Pancreas (tissue), 10 donors: ENCODE measurements at regions not wholly inside any gene's neighbourhood (a gene's known extent, or its start where the extent isn't known, plus 50 kb on each side); places are given as distances from the start of the nearest gene placed in this dataset.

Experiments used
- ATAC-seq, 4 donors: fragments of 200-7000 bp; cut with Tn5 transposase; one replicate each; pipeline versions ENCODE4 v1.8.0 to v1.9.1; 2020; ENCODE audit warnings: mild to moderate bottlenecking in 4 of 4, moderate library complexity in 4 of 4
- DNase-seq, 6 donors: peaks; one replicate each; pipeline ENCODE4 v3.0.0-alpha.2; 2020
- FAIRE-seq: peaks from 2 replicates; lab custom pipeline; 2012; peaks lifted over from hg19 to GRCh38; lab: Jason Lieb, UNC
- H3K27ac ChIP-seq, 4 donors: fragments of 200-600 bp; sonication (generic); 1 replicate in 3 of 4; 2 replicates in 1 of 4; pipeline versions ENCODE4 v1.5.0 to v1.8.0; 2020
- H3K27me3 ChIP-seq, 4 donors: fragments of 200-600 bp; one replicate each; pipeline ENCODE4 v1.8.0; 2021
- H3K36me3 ChIP-seq, 3 donors: fragments of 200-600 bp; sonication (generic) in 1 of 3; one replicate each; pipeline versions ENCODE4 v1.5.0 to v1.8.0; 2020 to 2021
- H3K4me1 ChIP-seq, 3 donors: fragments of 200-600 bp; one replicate each; pipeline ENCODE4 v1.8.0; 2021
- H3K4me3 ChIP-seq, 4 donors: fragments of 200-600 bp; sonication (generic) in 2 of 4; one replicate each; pipeline versions ENCODE4 v1.5.0 to v1.8.0; 2020 to 2021
- H3K9me3 ChIP-seq, 4 donors: fragments of 200-600 bp; one replicate each; pipeline ENCODE4 v1.8.0; 2021
- CTCF ChIP-seq, 4 donors: fragments of 200-600 bp; sonication (generic) in 3 of 4; IDR thresholded peaks; one replicate each; pipeline versions ENCODE4 v1.5.0 to v1.8.0; 2021; ENCODE audit warnings: antibody characterized with exemption in 4 of 4
- WGBS, 2 donors: extraction: QIAGEN DNeasy Blood & Tissue Kit; methylation state at CpG; one replicate each; pipeline ENCODE4 v1.1.7; 2013; 5-methylcytosine and 5-hydroxymethylcytosine counted together
- intact Hi-C, 3 donors: fragments of 100-400 bp; cut with DNase I; formaldehyde crosslinking; loops; one replicate each; pipeline versions ENCODE4 v1.11.1 to v1.14.2; 2022
- donor health status: healthy with polysubstance abuse.
- donor health status: DM: no; HTN: no; CAD: no; lungs with moderate emphysema.
- donor health status: DM: no; HTN: no; CAD: no.
- donor health status: control.
- donor health status: control.
- donor health status: Bipolar disorder and iron deficiency.
- donor health status: DM: yes; HTN: yes; CAD: no.
- donor health status: DM: no; HTN: no; CAD: no.
- donor health status: DM: no; HTN: no; CAD: no.
- donor health status: DM: yes; HTN: yes; CAD: no.

GRCh38 chr15:91473894-91474545 is 374.0 kb downstream of the SV2B start:
- intact Hi-C loops = no loop called here
- no peaks in the 10 kb centered on the region for H3K9me3 ChIP-seq
- no peaks in the 10 kb centered on the region for H3K27me3 ChIP-seq
- DNase-seq (no peak), ATAC-seq (no peak), FAIRE-seq (no peak)
- 37 to 41% methylated on average over 3 of the region's 3 CpGs for WGBS, 2 donors
- H3K27ac ChIP-seq = no peak overlapping the region
- H3K36me3 ChIP-seq = no peaks in the 10 kb centered on the region
- H3K4me3 ChIP-seq = no peak overlapping the region
- TF ChIP-seq CTCF (IDR thresholded peaks at IDR 0.05) = no peak
- no peaks in the 10 kb centered on the region for H3K4me1 ChIP-seq

GRCh38 chr15:91476861-91477260 is 376.6 kb upstream of the SLCO3A1 start:
- TF ChIP-seq CTCF (IDR thresholded peaks at IDR 0.05) = no peak
- FAIRE-seq (no peak), DNase-seq (no peak), ATAC-seq (no peak)
- Histone ChIP-seq H3K4me3 (no peak overlapping the region), H3K4me1 (no peaks in the 10 kb centered on the region), H3K27ac (no peak overlapping the region), H3K9me3 (no peaks in the 10 kb centered on the region), H3K36me3 (no peaks in the 10 kb centered on the region), H3K27me3 (no peaks in the 10 kb centered on the region)
- 70 to 81% methylated on average over 5 of the region's 5 CpGs for WGBS, 2 donors
- intact Hi-C loops = no loop called here

GRCh38 chr15:91478717-91479191 is 374.8 kb upstream of the SLCO3A1 start:
- no peak for ATAC-seq
- intact Hi-C loops = no loop called here

GRCh38 chr15:91480426-91480825 is 373.1 kb upstream of the SLCO3A1 start:
- ATAC-seq = no peak
- Histone ChIP-seq H3K36me3 (no peaks in the 10 kb centered on the region), H3K4me3 (no peak overlapping the region), H3K4me1 (no peaks in the 10 kb centered on the region), H3K27ac (no peak overlapping the region), H3K9me3 (no peaks in the 10 kb centered on the region), H3K27me3 (no peaks in the 10 kb centered on the region)
- 80 to 83% methylated on average over 4 of the region's 4 CpGs for WGBS, 2 donors
- no peak for TF ChIP-seq CTCF (IDR thresholded peaks at IDR 0.05)
- FAIRE-seq = no peak
- no peak for DNase-seq
- intact Hi-C loops = no loop called here

More at GRCh38 chr15:91478717-91479191, 374.8 kb upstream of the SLCO3A1 start:
- DNase-seq (no peak), FAIRE-seq (no peak)
- H3K9me3 ChIP-seq = no peaks in the 10 kb centered on the region
- H3K27me3 ChIP-seq = no peaks in the 10 kb centered on the region
- H3K27ac ChIP-seq = no peak overlapping the region
- no peaks in the 10 kb centered on the region for H3K4me1 ChIP-seq
- 74 to 82% methylated on average over 6 of the region's 6 CpGs for WGBS, 2 donors
- no peak overlapping the region for H3K4me3 ChIP-seq
- no peak for TF ChIP-seq CTCF (IDR thresholded peaks at IDR 0.05)
- no peaks in the 10 kb centered on the region for H3K36me3 ChIP-seq

GRCh38 chr15:91482799-91483198 is 370.7 kb upstream of the SLCO3A1 start:
- FAIRE-seq (no peak), ATAC-seq (no peak), DNase-seq (no peak)
- Histone ChIP-seq H3K9me3 (no peaks in the 10 kb centered on the region), H3K4me1 (no peaks in the 10 kb centered on the region), H3K27me3 (no peaks in the 10 kb centered on the region), H3K4me3 (no peak overlapping the region), H3K27ac (no peak overlapping the region), H3K36me3 (no peaks in the 10 kb centered on the region)
- intact Hi-C loops = no loop called here
- 40 to 57% methylated on average over 1 of the region's 1 CpG for WGBS, 2 donors
- no peak for TF ChIP-seq CTCF (IDR thresholded peaks at IDR 0.05)
